K562 (cell line): ENCODE measurements at regions not wholly inside any gene's neighbourhood (a gene's known extent, or its start where the extent isn't known, plus 50 kb on each side); places are given as distances from the start of the nearest gene placed in this dataset.

Experiments
- ATAC-seq: fragments of 200-7000 bp; cut with Tn5 transposase; 3 replicates; pipeline ENCODE4 v1.9.1; 2020; ENCODE audit warnings: moderate library complexity
- BruUV-seq: library from RNA; stranded (reverse); fragments of 400-500 nt; replicated peaks from 2 replicates; lab custom pipeline; 2021; lab: Mats Ljungman, UMichigan
- CTCF ChIA-PET: fragments of 300-600 bp; formaldehyde crosslinking; extraction: SDS; loops from one replicate; lab custom pipeline; 2021; ENCODE audit warnings: low intra/inter-chr PET ratio; lab: Yijun Ruan, JAX
- POLR2A ChIA-PET: fragments of 300-600, 350-650 bp; sonication (Branson Sonifier 250); formaldehyde crosslinking; extraction: SDS; loops from one replicate; lab custom pipeline; 2021; ENCODE audit warnings: antibody characterized with exemption, inconsistent platforms; lab: Yijun Ruan, JAX
- DNase-seq, 4 experiments: peaks; one replicate each; pipeline versions ENCODE4 v3.0.0 to v3.0.0-alpha.2; 2011 to 2018; ENCODE audit warnings: low spot score in 3 of 4, mixed read lengths in 3 of 4; ENCODE audit errors: extremely low read depth in 1 of 4
- FAIRE-seq: peaks from 2 replicates; lab custom pipeline; 2011; peaks lifted over from hg19 to GRCh38; lab: Jason Lieb, UNC
- H2AFZ ChIP-seq: 2 replicates; pipeline ENCODE4 v1.6.0; 2011; ENCODE audit warnings: low read depth, low read length, control low read depth, inconsistent platforms
- H3K27ac ChIP-seq: fragments of 200-600 bp; 3 replicates; pipeline ENCODE4 v1.8.0; 2011; ENCODE audit warnings: low read depth, mild to moderate bottlenecking, control low read depth, inconsistent platforms, low read length, moderate library complexity, mixed read lengths; ENCODE audit errors: extremely low read depth
- H3K27me3 ChIP-seq, 2 experiments: fragments of 300-600 bp in 1 of 2; 2 replicates in 1 of 2; 3 replicates in 1 of 2; pipeline versions ENCODE4 v1.6.0 to v1.8.0; 2011; ENCODE audit warnings: inconsistent platforms in 2 of 2, low read length in 2 of 2, mild to moderate bottlenecking in 1 of 2, mixed read lengths in 1 of 2, moderate library complexity in 1 of 2; ENCODE audit not compliant: control insufficient read depth in 2 of 2, insufficient read depth in 2 of 2
- H3K36me3 ChIP-seq: fragments of 300-600 bp; 3 replicates; pipeline ENCODE4 v1.8.0; 2011; ENCODE audit warnings: mild to moderate bottlenecking, low read length, inconsistent platforms; ENCODE audit not compliant: control insufficient read depth, insufficient read depth
- H3K4me1 ChIP-seq, 2 experiments: fragments of 200-600 bp in 1 of 2; replicated peaks in 1 of 2; 2 replicates in 1 of 2; 3 replicates in 1 of 2; pipeline versions ENCODE4 v1.5.1 to v1.8.0; 2011; ENCODE audit warnings: inconsistent platforms in 2 of 2, low read length in 2 of 2, mild to moderate bottlenecking in 1 of 2, mixed read lengths in 1 of 2, moderate library complexity in 1 of 2; ENCODE audit not compliant: control insufficient read depth in 2 of 2, insufficient read depth in 2 of 2
- H3K4me2 ChIP-seq: 2 replicates; pipeline ENCODE4 v1.6.1; 2011; ENCODE audit warnings: low read length, control low read depth, inconsistent platforms, mixed read lengths; ENCODE audit not compliant: insufficient read depth
- H3K4me3 ChIP-seq: fragments of 200-600 bp; sonication (generic), shearing (Covaris generic); 2 replicates; pipeline ENCODE4 v1.5.1; 2016; ENCODE audit warnings: control low read depth, inconsistent platforms
- H3K79me2 ChIP-seq: fragments of 200-600 bp; 3 replicates; pipeline ENCODE4 v1.8.0; 2011; ENCODE audit warnings: low read length, inconsistent platforms; ENCODE audit not compliant: control insufficient read depth, insufficient read depth
- H3K9ac ChIP-seq, 2 experiments: 2 replicates each; pipeline versions ENCODE4 v1.6.0 to v1.6.1; 2011; ENCODE audit warnings: low read depth in 2 of 2, low read length in 2 of 2, control low read depth in 1 of 2, inconsistent platforms in 1 of 2, mild to moderate bottlenecking in 1 of 2, mixed read lengths in 1 of 2; ENCODE audit not compliant: insufficient read depth in 1 of 2
- H3K9me1 ChIP-seq: one replicate; pipeline ENCODE4 v1.6.0; 2011; ENCODE audit warnings: inconsistent platforms, mild to moderate bottlenecking, low read length, moderate library complexity; ENCODE audit not compliant: control insufficient read depth, insufficient read depth
- H3K9me3 ChIP-seq: replicated peaks from 2 replicates; pipeline ENCODE4 v1.5.1; 2011; ENCODE audit warnings: low read depth, low read length, inconsistent platforms; ENCODE audit not compliant: control insufficient read depth, insufficient read depth
- H4K20me1 ChIP-seq: replicated peaks from 2 replicates; pipeline ENCODE4 v1.6.1; 2011; ENCODE audit warnings: low read length, inconsistent platforms, mixed read lengths; ENCODE audit not compliant: control insufficient read depth, insufficient read depth
- CREB1 ChIP-seq, 2 experiments: sonication (generic) in 1 of 2; formaldehyde crosslinking in 1 of 2; IDR thresholded peaks; 2 replicates each; pipeline versions ENCODE4 v1.6.1 to v1.8.0; 2012 to 2022; ENCODE audit warnings: inconsistent platforms in 1 of 2, mild to moderate bottlenecking in 1 of 2, missing genetic modification reagents in 1 of 2, moderate library complexity in 1 of 2
- CSDE1 ChIP-seq, 2 experiments: fragments of 450-650 bp; IDR thresholded peaks; 2 replicates each; pipeline ENCODE4 v1.6.1; 2016; ENCODE audit warnings: mild to moderate bottlenecking in 1 of 2
- ETV5 ChIP-seq: sonication (generic); formaldehyde crosslinking; IDR thresholded peaks from 2 replicates; pipeline ENCODE4 v1.4.0; 2020; ENCODE audit warnings: low read depth, mild to moderate bottlenecking, missing genetic modification reagents
- KLF1 ChIP-seq: fragments of 450-650 bp; IDR thresholded peaks from 2 replicates; pipeline ENCODE4 v1.6.1; 2016; ENCODE audit warnings: missing genetic modification characterization, missing compliant biosample characterization
- TAL1 ChIP-seq: fragments of 450-650 bp; IDR thresholded peaks from 2 replicates; pipeline ENCODE4 v1.6.1; 2016; ENCODE audit warnings: mild to moderate bottlenecking
- in situ Hi-C: fragments of 300-500 bp; cut with MboI; formaldehyde crosslinking; loops from 4 replicates; pipeline ENCODE4 v1.15.0; 2018; ENCODE audit warnings: inconsistent platforms, mixed read lengths
- intact Hi-C: fragments of 100-400 bp; cut with micrococcal nuclease; formaldehyde crosslinking; loops from 2 replicates; pipeline ENCODE4 v1.14.2; 2022
- TF ChIP-seq, protein P1 (sequence below): fragments of 250-450 bp; sonication (Bioruptor Pico); IDR thresholded peaks from 2 replicates; pipeline ENCODE4 v1.8.0; 2022; ENCODE audit warnings: moderate library complexity, mild to moderate bottlenecking, inconsistent platforms
- TF ChIP-seq, protein P2 (sequence below): fragments of 250-450 bp; sonication (Bioruptor Pico); IDR thresholded peaks from 2 replicates; pipeline ENCODE4 v1.4.0; 2020

- Histone ChIP-seq H3K9me3 (no peaks in the 10 kb centered on the region), H3K4me2 (no peak overlapping the region), H4K20me1 (no peaks in the 10 kb centered on the region), H3K27me3 (no peaks in the 10 kb centered on the region), H3K36me3 (no peaks in the 10 kb centered on the region), H3K27ac (no peak overlapping the region), H2AFZ (no peak overlapping the region), H3K4me3 (no peak overlapping the region), H3K9me1 (no peaks in the 10 kb centered on the region), H3K4me1 (no peaks in the 10 kb centered on the region), H3K79me2 (no peaks in the 10 kb centered on the region), H3K9ac (no peak overlapping the region)
- no TSS peak for BruUV-seq
- in situ Hi-C loops (no loop called here), intact Hi-C loops (no loop called here)
- ChIA-PET CTCF (no interaction called here), POLR2A (no interaction called here)
- FAIRE-seq (no peak), DNase-seq (no peak), ATAC-seq (no peak)
- TF ChIP-seq ETV5 (no peak), CREB1 (IDR thresholded peaks at IDR 0.05) (no peak), CREB1 (CRISPR knock-in tag; IDR thresholded peaks at IDR 0.05) (no peak), KLF1 (tag) (no peak), TAL1 (no peak), CSDE1 (IDR thresholded peaks at IDR 0.05) (no peak)
- TF ChIP-seq, protein P1, sequence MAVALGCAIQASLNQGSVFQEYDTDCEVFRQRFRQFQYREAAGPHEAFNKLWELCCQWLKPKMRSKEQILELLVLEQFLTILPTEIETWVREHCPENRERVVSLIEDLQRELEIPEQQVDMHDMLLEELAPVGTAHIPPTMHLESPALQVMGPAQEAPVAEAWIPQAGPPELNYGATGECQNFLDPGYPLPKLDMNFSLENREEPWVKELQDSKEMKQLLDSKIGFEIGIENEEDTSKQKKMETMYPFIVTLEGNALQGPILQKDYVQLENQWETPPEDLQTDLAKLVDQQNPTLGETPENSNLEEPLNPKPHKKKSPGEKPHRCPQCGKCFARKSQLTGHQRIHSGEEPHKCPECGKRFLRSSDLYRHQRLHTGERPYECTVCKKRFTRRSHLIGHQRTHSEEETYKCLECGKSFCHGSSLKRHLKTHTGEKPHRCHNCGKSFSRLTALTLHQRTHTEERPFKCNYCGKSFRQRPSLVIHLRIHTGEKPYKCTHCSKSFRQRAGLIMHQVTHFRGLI (CRISPR knock-in tag), result no peak
- TF ChIP-seq, protein P2, sequence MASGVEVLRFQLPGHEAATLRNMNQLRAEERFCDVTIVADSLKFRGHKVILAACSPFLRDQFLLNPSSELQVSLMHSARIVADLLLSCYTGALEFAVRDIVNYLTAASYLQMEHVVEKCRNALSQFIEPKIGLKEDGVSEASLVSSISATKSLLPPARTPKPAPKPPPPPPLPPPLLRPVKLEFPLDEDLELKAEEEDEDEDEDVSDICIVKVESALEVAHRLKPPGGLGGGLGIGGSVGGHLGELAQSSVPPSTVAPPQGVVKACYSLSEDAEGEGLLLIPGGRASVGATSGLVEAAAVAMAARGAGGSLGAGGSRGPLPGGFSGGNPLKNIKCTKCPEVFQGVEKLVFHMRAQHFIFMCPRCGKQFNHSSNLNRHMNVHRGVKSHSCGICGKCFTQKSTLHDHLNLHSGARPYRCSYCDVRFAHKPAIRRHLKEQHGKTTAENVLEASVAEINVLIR (CRISPR knock-in tag), result no peak
Observed at GRCh38 chr2:60175290-60175689, 378.2 kb downstream of the BCL11A start.
